ENCODE measurements at regions not wholly inside any gene's neighbourhood (a gene's known extent, or its start where the extent isn't known, plus 50 kb on each side); places are given as distances from the start of the nearest gene placed in this dataset.

- no peak overlapping the region for H3K27ac ChIP-seq (ENCODE audit: low read length)
- TF ChIP-seq MXI1 (conservative IDR thresholded peaks at IDR 0.05; ENCODE audit: poor library complexity, severe bottlenecking) (no peak), TAF1 (IDR thresholded peaks at IDR 0.05; ENCODE audit: low read depth) (no peak), EP300 (conservative IDR thresholded peaks at IDR 0.05; ENCODE audit: poor library complexity, severe bottlenecking) (no peak), RAD21 (conservative IDR thresholded peaks at IDR 0.05) (no peak), POLR2AphosphoS5 (IDR thresholded peaks at IDR 0.05) (no peak)
- no peaks in the 10 kb centered on the region for H3K36me3 ChIP-seq (ENCODE audit: insufficient read depth, low read length)
- no peak overlapping the region for H3K4me2 ChIP-seq (ENCODE audit: low read length)
- no peaks in the 10 kb centered on the region for H3K79me2 ChIP-seq (replicated peaks; ENCODE audit: insufficient read depth, low read length)
- H3K9me3 ChIP-seq (ENCODE audit: low read length) = no peaks in the 10 kb centered on the region
- no peak overlapping the region for H2AFZ ChIP-seq (ENCODE audit: low read depth, low read length)
- no peaks in the 10 kb centered on the region for H3K27me3 ChIP-seq (ENCODE audit: insufficient read depth, low read depth, low read length)
- no peaks in the 10 kb centered on the region for H3K9me2 ChIP-seq (ENCODE audit: insufficient read depth, low read length)
- H4K20me1 ChIP-seq (ENCODE audit: insufficient read depth) = no peaks in the 10 kb centered on the region
- H3K4me3 ChIP-seq (ENCODE audit: low read length) = no peak overlapping the region
- no peak overlapping the region for H3K9ac ChIP-seq (ENCODE audit: low read length)
- no peaks in the 10 kb centered on the region for H3F3A ChIP-seq (ENCODE audit: insufficient read depth, low read length, poor library complexity, severe bottlenecking)
Measured at GRCh38 chr22:25496396-25497064, 67.9 kb upstream of the GRK3 start.

- H3K9ac ChIP-seq (ENCODE audit: low read length) = no peak overlapping the region
- no peaks in the 10 kb centered on the region for H3K9me2 ChIP-seq (ENCODE audit: insufficient read depth, low read length)
- no peaks in the 10 kb centered on the region for H3K9me3 ChIP-seq (ENCODE audit: low read length)
- H3K27me3 ChIP-seq (ENCODE audit: insufficient read depth, low read depth, low read length) = no peaks in the 10 kb centered on the region
- no peaks in the 10 kb centered on the region for H4K20me1 ChIP-seq (ENCODE audit: insufficient read depth)
- no peak overlapping the region for H3K4me3 ChIP-seq (ENCODE audit: low read length)
- TF ChIP-seq EP300 (conservative IDR thresholded peaks at IDR 0.05; ENCODE audit: poor library complexity, severe bottlenecking) (no peak), POLR2AphosphoS5 (IDR thresholded peaks at IDR 0.05) (no peak), SMC3 (conservative IDR thresholded peaks at IDR 0.05; ENCODE audit: poor library complexity) (no peak), TAF1 (IDR thresholded peaks at IDR 0.05; ENCODE audit: low read depth) (no peak), REST (IDR thresholded peaks at IDR 0.05; ENCODE audit: borderline replicate concordance) (no peak), CTCF (IDR thresholded peaks at IDR 0.05; ENCODE audit: poor library complexity, severe bottlenecking) (no peak), MXI1 (conservative IDR thresholded peaks at IDR 0.05; ENCODE audit: poor library complexity, severe bottlenecking) (no peak), RAD21 (conservative IDR thresholded peaks at IDR 0.05) (no peak), EZH2 (IDR thresholded peaks at IDR 0.05; ENCODE audit: borderline replicate concordance, insufficient read depth, low read length, poor library complexity, severe bottlenecking) (no peak)
- H3K27ac ChIP-seq (ENCODE audit: low read length) = no peak overlapping the region
- H3K79me2 ChIP-seq (replicated peaks; ENCODE audit: insufficient read depth, low read length) = no peaks in the 10 kb centered on the region
- H3K4me2 ChIP-seq (ENCODE audit: low read length) = no peak overlapping the region
- no peak overlapping the region for H2AFZ ChIP-seq (ENCODE audit: low read depth, low read length)
- H3K36me3 ChIP-seq (ENCODE audit: insufficient read depth, low read length) = no peaks in the 10 kb centered on the region
- H3F3A ChIP-seq (ENCODE audit: insufficient read depth, low read length, poor library complexity, severe bottlenecking) = no peaks in the 10 kb centered on the region
Measured at GRCh38 chr22:25497181-25497641, 67.3 kb upstream of the GRK3 start.
